ENCODE measurements at regions not wholly inside any gene's neighbourhood (a gene's known extent, or its start where the extent isn't known, plus 50 kb on each side); places are given as distances from the start of the nearest gene placed in this dataset.

DNA sequence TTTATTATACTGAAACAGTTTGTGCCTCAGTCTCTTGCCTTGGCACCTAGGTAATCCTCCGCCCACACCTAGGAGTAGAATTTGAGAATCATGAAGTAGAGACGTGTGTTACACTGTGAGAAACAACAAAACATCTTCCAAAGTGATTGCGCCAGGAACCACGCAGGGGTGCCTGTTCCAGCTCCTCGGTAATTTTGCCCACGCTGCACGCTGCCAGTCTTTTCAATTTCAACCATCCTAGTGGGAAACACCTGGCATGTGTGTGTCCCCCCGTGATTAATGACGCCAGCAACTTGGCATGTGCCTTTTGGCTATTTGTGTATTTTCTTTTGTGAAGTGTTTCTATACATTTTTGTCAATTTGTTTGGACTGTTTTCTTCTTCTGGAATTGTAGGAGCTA, 919.1 kb downstream of the BRD1 start:
- TF ChIP-seq, protein P1, sequence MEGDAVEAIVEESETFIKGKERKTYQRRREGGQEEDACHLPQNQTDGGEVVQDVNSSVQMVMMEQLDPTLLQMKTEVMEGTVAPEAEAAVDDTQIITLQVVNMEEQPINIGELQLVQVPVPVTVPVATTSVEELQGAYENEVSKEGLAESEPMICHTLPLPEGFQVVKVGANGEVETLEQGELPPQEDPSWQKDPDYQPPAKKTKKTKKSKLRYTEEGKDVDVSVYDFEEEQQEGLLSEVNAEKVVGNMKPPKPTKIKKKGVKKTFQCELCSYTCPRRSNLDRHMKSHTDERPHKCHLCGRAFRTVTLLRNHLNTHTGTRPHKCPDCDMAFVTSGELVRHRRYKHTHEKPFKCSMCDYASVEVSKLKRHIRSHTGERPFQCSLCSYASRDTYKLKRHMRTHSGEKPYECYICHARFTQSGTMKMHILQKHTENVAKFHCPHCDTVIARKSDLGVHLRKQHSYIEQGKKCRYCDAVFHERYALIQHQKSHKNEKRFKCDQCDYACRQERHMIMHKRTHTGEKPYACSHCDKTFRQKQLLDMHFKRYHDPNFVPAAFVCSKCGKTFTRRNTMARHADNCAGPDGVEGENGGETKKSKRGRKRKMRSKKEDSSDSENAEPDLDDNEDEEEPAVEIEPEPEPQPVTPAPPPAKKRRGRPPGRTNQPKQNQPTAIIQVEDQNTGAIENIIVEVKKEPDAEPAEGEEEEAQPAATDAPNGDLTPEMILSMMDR (IDR thresholded peaks at IDR 0.05): no peak
- TF ChIP-seq POLR2A (IDR thresholded peaks at IDR 0.05): no peak

All from adrenal gland (tissue), 5 donors.